HEK293 (cell line): ENCODE measurements at regions not wholly inside any gene's neighbourhood (a gene's known extent, or its start where the extent isn't known, plus 50 kb on each side); places are given as distances from the start of the nearest gene placed in this dataset.

ENCODE experiments used
- CTCF ChIP-seq: fragments of 450-650 bp; formaldehyde crosslinking; IDR thresholded peaks from 2 replicates; pipeline ENCODE4 v1.5.1; 2016; ENCODE audit warnings: missing biosample characterization, missing genetic modification characterization
- PRDM6 ChIP-seq: fragments of 450-650 bp; formaldehyde crosslinking; IDR thresholded peaks from 2 replicates; pipeline ENCODE4 v1.5.1; 2017; ENCODE audit warnings: missing biosample characterization, missing genetic modification characterization
- ZBTB17 ChIP-seq: fragments of 450-650 bp; formaldehyde crosslinking; IDR thresholded peaks from 2 replicates; pipeline ENCODE4 v1.5.1; 2016; ENCODE audit warnings: missing biosample characterization, missing genetic modification characterization
- ZBTB7A ChIP-seq: fragments of 450-650 bp; formaldehyde crosslinking; IDR thresholded peaks from 2 replicates; pipeline ENCODE4 v1.5.1; 2016; ENCODE audit warnings: low read depth, missing biosample characterization, missing genetic modification characterization
- ZFP69B ChIP-seq: fragments of 450-650 bp; formaldehyde crosslinking; IDR thresholded peaks from 2 replicates; pipeline ENCODE4 v1.5.1; 2016; ENCODE audit warnings: missing biosample characterization, missing genetic modification characterization
- ZNF2 ChIP-seq: fragments of 450-650 bp; formaldehyde crosslinking; IDR thresholded peaks from 2 replicates; pipeline ENCODE4 v1.5.1; 2016; ENCODE audit warnings: missing biosample characterization, missing genetic modification characterization
- ZNF629 ChIP-seq: fragments of 450-650 bp; formaldehyde crosslinking; IDR thresholded peaks from 2 replicates; pipeline ENCODE4 v1.5.1; 2017; ENCODE audit warnings: missing biosample characterization, missing genetic modification characterization

- no peak for TF ChIP-seq CTCF (tag by site-specific recombination)
- TF ChIP-seq ZBTB17 (tag by site-specific recombination): no peak
- TF ChIP-seq ZNF629 (tag by site-specific recombination): no peak
- TF ChIP-seq ZFP69B: no peak
- TF ChIP-seq ZBTB7A (tag by site-specific recombination): no peak
- no peak for TF ChIP-seq PRDM6 (tag by site-specific recombination)
- no peak for TF ChIP-seq ZNF2
These were observed 179.2 kb upstream of the KHDRBS2 start for GRCh38 chr6:62465206-62465605.
